Tibial artery (tissue), 4 donors: ENCODE measurements at regions not wholly inside any gene's neighbourhood (a gene's known extent, or its start where the extent isn't known, plus 50 kb on each side); places are given as distances from the start of the nearest gene placed in this dataset.

Experiments
- DNase-seq, 2 donors: peaks; one replicate each; pipeline ENCODE4 v3.0.0-alpha.2; 2019
- H3K27ac ChIP-seq, 2 donors: fragments of 200-600 bp; sonication (generic) in 1 of 2; 1 replicate in 1 of 2; 2 replicates in 1 of 2; pipeline ENCODE4 v1.5.1; 2018 to 2019; ENCODE audit warnings: mild to moderate bottlenecking in 1 of 2
- H3K27me3 ChIP-seq, 2 donors: fragments of 200-600 bp; sonication (generic) in 1 of 2; one replicate each; pipeline versions ENCODE4 v1.5.1 to v1.6.0; 2016 to 2019
- H3K36me3 ChIP-seq, 3 donors: fragments of 200-600 bp; sonication (generic) in 2 of 3; one replicate each; pipeline ENCODE4 v1.5.1; 2016 to 2019; ENCODE audit warnings: mild to moderate bottlenecking in 2 of 3
- H3K4me1 ChIP-seq, 4 donors: fragments of 200-600 bp; sonication (generic) in 2 of 4; 1 replicate in 3 of 4; 2 replicates in 1 of 4; pipeline ENCODE4 v1.5.1; 2016 to 2019
- H3K4me3 ChIP-seq, 2 donors: fragments of 200-600 bp; sonication (generic) in 1 of 2; 1 replicate in 1 of 2; 2 replicates in 1 of 2; pipeline ENCODE4 v1.5.1; 2018 to 2019; ENCODE audit warnings: mild to moderate bottlenecking in 2 of 2
- H3K9me3 ChIP-seq, 3 donors: fragments of 200-600 bp; sonication (generic) in 1 of 3; one replicate each; pipeline ENCODE4 v1.5.1; 2016 to 2019
- CTCF ChIP-seq, 2 experiments: fragments of 200-600 bp in 1 of 2; fragments of 450-650 bp in 1 of 2; IDR thresholded peaks; one replicate each; pipeline ENCODE4 v1.5.1; 2017 to 2019; ENCODE audit warnings: antibody characterized with exemption in 2 of 2, mild to moderate bottlenecking in 1 of 2, moderate library complexity in 1 of 2
- intact Hi-C: fragments of 100-400 bp; cut with DNase I; formaldehyde crosslinking; loops from one replicate; pipeline ENCODE4 v1.15.0; 2023; ENCODE audit warnings: low total_unique reads

GRCh38 chr7:157483971-157484410 is 147.2 kb downstream of the DNAJB6 start:
- H3K27ac ChIP-seq = no peak overlapping the region
- H3K9me3 ChIP-seq = no peaks in the 10 kb centered on the region
- DNase-seq = peak; percentile 12 to 51
- no peaks in the 10 kb centered on the region for H3K36me3 ChIP-seq
- H3K4me3 ChIP-seq = no peak overlapping the region
- no peaks in the 10 kb centered on the region for H3K4me1 ChIP-seq
- no peak for TF ChIP-seq CTCF (IDR thresholded peaks at IDR 0.05)
- intact Hi-C loops = no loop called here
- peaks cover 0 to 11% of the 10 kb centered on the region in 2 donors for H3K27me3 ChIP-seq

- H3K27me3 ChIP-seq = peaks cover 0 to 11% of the 10 kb centered on the region in 2 donors
- no peaks in the 10 kb centered on the region for H3K9me3 ChIP-seq
- intact Hi-C loops = no loop called here
- no peaks in the 10 kb centered on the region for H3K4me1 ChIP-seq
- TF ChIP-seq CTCF (IDR thresholded peaks at IDR 0.05) = no peak
- no peak overlapping the region for H3K4me3 ChIP-seq
- H3K27ac ChIP-seq = no peak overlapping the region
- H3K36me3 ChIP-seq = no peaks in the 10 kb centered on the region
- DNase-seq = peak; percentile 10 to 61
Measured at GRCh38 chr7:157484411-157485081, 147.7 kb downstream of the DNAJB6 start.

GRCh38 chr7:157485361-157485831 is 148.6 kb downstream of the DNAJB6 start:
- no peak for TF ChIP-seq CTCF (IDR thresholded peaks at IDR 0.05)
- Histone ChIP-seq H3K36me3 (no peaks in the 10 kb centered on the region), H3K9me3 (no peaks in the 10 kb centered on the region), H3K27ac (no peak overlapping the region), H3K27me3 (peaks cover 0 to 11% of the 10 kb centered on the region in 2 donors), H3K4me1 (no peaks in the 10 kb centered on the region), H3K4me3 (no peak overlapping the region)
- intact Hi-C loops = no loop called here
- no peak for DNase-seq

GRCh38 chr7:157486007-157486755 is 149.4 kb downstream of the DNAJB6 start:
- TF ChIP-seq CTCF (IDR thresholded peaks at IDR 0.05) = no peak
- H3K27ac ChIP-seq = no peak overlapping the region
- peaks cover 0 to 8% (median 2%) of the 10 kb centered on the region in 3 donors for H3K9me3 ChIP-seq
- H3K4me3 ChIP-seq = no peak overlapping the region
- intact Hi-C loops = no loop called here
- H3K4me1 ChIP-seq = no peaks in the 10 kb centered on the region
- H3K36me3 ChIP-seq = no peaks in the 10 kb centered on the region
- H3K27me3 ChIP-seq = peaks cover 0 to 7% of the 10 kb centered on the region in 2 donors
- DNase-seq = no peak

- DNase-seq = no peak
- H3K27ac ChIP-seq = no peak overlapping the region
- H3K4me1 ChIP-seq = no peaks in the 10 kb centered on the region
- H3K36me3 ChIP-seq = no peaks in the 10 kb centered on the region
- H3K9me3 ChIP-seq = peaks cover 0 to 9% (median 4%) of the 10 kb centered on the region in 3 donors
- no peak for TF ChIP-seq CTCF (IDR thresholded peaks at IDR 0.05)
- H3K4me3 ChIP-seq = no peak overlapping the region
- H3K27me3 ChIP-seq = peaks cover 0 to 7% of the 10 kb centered on the region in 2 donors
- intact Hi-C loops = no loop called here
Measured at GRCh38 chr7:157487046-157487770, 150.4 kb downstream of the DNAJB6 start.
